ENCODE measurements at regions not wholly inside any gene's neighbourhood (a gene's known extent, or its start where the extent isn't known, plus 50 kb on each side); places are given as distances from the start of the nearest gene placed in this dataset.

DNA sequence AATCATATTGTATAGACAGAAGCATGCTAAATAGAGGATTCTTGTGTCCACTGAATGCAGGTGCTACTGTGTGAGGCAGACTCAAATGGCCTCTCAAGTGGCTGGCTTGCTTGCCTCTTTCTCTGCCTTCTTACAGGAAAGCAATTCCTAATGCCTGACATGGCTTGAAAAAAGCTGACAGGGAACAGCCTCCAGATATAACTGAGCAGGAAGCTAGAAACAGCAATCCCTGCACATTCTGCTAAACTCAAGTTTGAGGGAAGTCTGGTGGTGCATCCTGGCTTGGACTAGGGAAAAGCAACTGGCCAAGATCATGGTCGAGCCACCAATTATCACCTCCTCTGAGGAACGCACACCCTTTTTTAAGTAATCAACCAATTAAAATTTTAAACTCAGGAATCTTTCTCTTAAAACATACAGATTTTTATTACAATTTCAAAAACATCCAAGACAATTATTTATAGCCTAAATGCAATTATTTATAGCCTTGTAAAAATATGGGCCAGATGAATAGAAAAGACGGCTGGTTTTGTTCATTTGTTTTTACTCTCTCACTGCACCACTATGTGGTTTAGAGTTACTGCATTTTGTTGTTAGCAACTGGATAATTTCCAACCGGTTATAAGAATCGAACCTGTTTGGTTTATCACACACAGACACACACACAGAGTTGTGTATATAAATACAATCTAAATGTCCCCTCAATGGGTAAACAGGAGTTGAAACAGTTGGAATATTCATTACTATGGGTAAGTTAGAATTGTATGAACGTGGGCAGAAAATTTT lies 290.9 kb upstream of the ANKRD55 start:
- no peak for DNase-seq (ENCODE audit: extremely low read depth, low read depth, low spot score)

DNA sequence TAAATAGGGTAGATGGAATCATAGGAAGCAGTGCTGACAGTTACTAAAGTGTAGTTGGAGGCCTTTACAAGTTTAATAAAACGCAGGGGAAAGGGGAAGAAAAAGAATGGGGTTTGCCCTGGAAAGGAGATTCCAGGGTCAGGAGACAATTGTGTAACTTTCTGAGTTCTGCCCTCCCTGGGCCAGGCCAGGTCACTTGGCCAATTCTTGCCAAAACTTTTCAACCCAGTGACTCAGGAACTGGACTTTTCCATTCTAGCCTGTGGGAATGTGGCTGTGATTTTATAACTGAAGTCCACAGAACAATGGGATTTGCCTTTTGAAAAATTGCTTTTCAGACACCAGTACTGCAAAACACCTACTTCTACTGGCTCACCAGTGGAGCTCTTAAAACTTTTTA lies 289.8 kb upstream of the ANKRD55 start:
- DNase-seq (ENCODE audit: extremely low read depth, low read depth, low spot score), result no peak

DNA sequence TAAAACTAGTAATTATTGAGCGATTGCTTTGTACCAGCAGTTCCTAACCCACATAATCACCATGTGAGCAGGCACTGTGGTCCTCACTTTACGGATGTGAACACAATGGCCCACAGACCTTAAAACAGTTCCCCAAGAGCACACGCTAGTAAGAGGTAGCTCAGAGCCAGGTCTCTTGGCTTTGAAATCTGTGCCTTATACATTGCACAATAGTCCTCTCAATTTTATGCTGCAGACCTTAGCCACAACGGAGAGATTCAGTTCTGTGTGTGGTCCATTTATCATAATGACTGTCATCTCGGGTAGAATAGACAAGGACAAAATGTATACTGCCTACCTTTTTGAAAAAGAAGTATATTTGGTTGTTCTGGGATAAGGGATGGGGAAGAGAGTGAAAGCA lies 289.0 kb upstream of the ANKRD55 start:
- DNase-seq (ENCODE audit: extremely low read depth, low read depth, low spot score), result no peak

DNA sequence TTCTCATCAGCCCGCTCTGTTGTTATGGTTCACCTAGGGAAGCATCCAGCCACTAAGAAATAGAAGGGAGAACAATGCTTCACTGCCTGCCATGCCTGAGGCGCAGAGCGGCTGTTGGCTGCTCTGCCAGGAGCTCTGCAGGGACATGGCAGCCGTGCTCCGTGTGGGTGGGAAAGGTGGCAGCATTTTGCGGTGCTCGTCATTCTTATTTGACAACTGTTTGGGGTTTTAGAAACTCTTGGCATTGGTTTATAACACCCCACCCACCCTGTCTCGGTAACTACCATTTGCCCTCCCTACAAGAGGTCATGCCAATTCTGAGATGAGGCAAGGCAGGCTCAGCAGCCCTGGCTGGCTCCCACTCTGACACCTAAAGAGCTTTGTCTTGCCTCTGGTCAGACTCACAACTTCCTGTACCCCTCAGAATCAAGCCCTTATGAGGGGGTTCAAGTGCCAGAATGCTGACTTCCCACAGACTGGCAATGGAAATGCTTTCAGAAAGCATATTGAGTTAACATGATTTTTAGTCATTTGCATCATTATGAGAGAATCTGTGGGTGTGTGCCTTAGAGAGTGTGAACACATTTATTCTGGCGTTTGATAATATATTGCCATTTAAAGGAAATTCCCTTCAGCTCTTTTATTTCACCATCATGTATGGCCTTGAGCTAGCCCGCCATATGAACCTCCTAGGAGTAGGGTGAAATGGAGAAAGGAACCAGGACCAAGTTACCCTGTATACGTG lies 288.0 kb upstream of the ANKRD55 start:
- no peak for DNase-seq (ENCODE audit: extremely low read depth, low read depth, low spot score)

DNA sequence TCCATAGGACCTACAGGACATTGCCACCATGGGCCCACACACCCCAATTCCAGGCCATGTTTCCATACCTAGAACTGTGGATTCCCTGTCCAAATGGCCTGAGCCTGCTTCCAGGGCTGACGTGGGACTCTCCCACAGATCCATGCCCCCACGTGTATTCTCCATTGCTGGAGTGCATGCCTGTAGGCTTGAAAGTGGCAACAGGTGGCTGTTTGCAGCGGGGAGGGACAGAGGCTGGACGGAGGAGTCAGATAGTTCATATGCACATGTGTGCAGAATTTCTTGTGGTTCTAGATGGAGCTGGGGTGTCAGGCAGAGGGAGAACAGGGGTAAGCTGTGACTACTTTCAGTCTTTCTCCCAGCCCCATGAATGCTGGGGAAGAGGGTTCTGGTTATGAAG lies 285.7 kb upstream of the ANKRD55 start:
- no peak for DNase-seq (ENCODE audit: extremely low read depth, low read depth, low spot score)

DNA sequence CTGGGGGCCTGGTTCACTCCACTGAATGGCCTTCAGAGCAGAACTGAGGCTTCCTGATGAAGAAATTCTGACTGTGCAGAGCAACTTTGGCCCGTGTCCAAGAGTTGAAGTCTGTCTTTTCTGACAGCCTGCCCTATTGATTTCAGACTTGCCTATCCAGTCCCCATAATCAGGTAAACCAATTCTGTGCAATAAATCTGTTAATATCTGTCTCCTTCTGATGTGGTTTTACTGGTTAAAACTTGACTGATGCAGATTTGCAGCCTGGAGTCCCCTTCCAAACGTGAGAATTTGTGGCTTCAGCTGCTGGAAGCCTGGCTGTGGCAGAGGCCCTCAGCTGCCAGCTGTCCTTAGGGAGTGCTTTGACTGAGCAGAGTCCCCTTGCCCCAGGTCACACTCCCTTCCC lies 283.9 kb upstream of the ANKRD55 start:
- DNase-seq (ENCODE audit: extremely low read depth, low read depth, low spot score), result no peak

DNA sequence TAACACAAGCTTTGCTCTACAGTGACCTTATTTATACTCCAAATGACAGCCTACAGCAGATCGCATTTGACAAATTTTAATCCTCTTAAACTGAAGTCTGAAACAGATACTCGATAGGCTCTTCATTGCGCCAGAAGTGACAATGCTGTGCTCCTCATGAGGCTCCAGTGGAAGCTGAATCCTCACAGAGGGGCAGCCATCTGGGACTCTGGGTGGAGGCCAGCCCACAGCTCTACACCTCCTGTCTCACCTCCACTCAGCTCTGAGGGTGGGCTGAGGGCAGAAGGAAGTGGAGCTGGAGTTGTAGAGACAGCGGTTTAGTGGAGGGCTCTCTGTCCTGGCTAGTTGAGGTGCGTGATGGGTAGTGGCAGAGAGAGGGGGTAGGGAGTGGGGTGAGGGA lies 283.3 kb upstream of the ANKRD55 start:
- DNase-seq (ENCODE audit: extremely low read depth, low read depth, low spot score), result no peak

DNA sequence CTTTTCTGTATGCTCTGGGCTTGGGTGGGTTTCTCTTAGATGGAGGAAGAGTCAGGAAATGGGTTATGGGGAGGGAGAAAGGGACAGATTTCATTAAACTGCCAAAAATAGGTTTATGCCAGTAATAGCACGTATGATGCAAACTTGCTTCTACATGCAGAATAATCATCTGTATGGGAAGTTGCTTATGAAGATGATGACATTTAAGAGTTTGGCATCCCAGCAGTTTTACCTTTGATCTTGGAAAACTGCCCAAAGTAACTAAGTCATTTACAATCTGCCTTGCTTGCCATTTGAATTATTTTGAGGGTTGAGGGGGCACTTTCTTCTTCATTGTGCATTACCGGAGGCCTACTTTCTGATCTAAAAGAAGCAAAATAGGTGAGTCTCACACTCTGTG lies 282.9 kb upstream of the ANKRD55 start:
- DNase-seq (ENCODE audit: extremely low read depth, low read depth, low spot score), result no peak

DNA sequence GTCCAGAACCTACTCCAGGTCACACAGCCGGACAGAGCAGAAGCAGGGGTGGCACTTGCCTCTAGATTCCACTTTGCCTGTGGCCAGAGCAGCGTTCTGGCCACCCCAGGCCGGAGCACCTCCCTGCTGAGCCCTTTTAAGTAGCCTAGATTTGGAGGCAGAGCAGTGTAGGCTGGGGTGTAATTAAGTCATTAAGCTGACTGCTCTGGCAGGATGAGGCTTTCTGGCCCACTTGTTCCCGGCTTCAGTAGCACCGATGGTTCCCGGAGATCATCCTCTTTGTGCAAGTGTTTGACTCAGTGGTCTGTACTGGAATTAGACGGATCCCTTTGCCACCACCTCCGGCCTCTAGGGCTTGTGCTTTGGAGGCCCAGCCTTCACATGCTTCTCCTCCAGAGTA lies 281.9 kb upstream of the ANKRD55 start:
- no peak for DNase-seq (ENCODE audit: extremely low read depth, low read depth, low spot score)

DNA sequence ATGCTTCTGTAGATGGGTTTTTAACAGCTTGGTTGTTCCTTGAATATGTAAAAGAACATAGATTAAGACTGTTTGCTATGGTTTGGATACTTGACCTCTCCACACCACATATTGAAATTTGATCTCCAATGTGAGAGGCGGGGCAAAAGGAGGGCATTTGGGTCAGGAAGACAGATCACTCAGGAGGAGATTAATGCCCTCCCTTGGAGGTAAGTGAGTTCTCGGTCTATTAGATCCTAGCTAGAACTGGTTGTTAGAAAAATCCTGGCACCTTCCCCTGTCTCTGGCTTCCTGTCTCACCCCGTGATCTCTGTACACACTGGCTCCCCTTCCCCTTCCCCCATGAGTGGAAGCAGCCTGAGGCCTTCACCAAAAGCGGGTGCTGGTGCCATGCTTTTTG lies 281.1 kb upstream of the ANKRD55 start:
- no peak for DNase-seq (ENCODE audit: extremely low read depth, low read depth, low spot score)

DNA sequence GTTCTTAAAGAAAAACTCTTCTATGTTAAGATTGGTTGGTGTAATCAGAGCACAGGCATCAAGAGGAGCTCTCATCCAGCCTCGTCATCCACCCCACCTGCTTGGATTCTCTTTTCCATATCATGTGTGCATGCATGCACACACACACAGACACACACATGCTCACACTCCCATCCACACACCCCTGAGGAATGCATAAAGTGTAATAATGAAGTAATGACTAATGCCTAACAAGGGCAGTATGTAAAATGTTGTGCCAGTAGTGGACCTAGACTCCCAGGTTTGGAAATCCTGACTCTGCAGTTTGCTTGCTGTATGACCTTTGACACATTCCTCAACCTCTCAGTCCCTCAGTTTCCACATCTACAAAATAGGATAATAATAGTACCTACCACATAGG lies 280.0 kb upstream of the ANKRD55 start:
- no peak for DNase-seq (ENCODE audit: extremely low read depth, low read depth, low spot score)

DNA sequence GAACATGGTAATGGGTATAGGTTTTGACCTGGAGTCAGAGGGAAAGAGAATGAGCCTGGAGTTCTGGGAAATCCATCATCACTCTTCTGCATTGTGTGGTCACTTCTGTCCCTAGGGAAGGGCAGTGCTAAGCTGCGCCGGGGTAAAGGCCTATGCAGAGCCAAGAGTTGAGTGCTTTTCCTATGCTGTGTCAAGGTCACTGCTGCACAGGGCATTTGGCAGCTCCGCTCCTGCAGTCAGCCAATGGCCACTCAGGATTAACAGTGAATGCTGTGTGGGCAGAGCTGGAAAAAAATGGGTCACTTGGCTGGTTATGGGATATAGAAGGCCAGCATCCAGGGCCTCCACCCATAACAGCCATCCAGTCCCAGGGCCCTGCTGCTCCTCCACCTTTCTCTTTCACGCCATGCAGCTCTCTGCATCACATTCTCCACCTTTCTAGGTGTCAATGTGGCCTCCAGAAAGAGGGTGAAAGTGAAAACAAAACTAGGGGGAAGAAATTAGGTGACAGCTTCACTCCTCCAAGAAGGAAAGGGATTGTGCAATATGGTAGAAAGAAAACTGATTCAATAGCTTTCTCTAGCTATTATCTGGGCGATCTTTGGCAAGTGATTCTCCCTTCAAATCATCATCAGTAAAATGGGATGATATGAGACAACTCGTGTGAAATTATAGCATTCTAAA lies 279.3 kb upstream of the ANKRD55 start:
- DNase-seq (ENCODE audit: extremely low read depth, low read depth, low spot score), result no peak

DNA sequence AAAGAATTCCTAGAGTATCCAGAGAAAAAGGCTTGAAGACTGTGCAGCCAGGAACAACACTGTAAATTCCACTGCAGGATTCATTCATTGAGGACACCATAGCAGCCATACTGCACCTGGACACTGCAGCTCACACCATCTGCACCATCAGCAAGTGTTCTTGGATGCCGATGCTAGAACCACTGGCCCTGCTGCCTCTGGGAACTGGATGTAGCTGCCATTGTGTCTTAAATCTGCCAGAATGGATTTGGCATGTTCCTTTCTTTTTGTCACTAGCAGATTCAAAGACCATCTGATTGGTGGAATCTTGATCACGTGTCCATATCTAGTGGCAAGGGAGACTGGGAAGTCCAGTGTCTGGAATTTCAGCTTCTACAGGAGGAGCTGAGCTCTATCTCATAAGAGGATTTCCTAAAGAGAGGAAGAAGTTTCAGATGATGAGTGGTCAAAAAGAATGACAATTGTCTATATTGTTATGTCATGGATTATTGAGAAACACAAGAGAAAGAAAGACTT lies 278.3 kb upstream of the ANKRD55 start:
- DNase-seq (ENCODE audit: extremely low read depth, low read depth, low spot score), result no peak

DNA sequence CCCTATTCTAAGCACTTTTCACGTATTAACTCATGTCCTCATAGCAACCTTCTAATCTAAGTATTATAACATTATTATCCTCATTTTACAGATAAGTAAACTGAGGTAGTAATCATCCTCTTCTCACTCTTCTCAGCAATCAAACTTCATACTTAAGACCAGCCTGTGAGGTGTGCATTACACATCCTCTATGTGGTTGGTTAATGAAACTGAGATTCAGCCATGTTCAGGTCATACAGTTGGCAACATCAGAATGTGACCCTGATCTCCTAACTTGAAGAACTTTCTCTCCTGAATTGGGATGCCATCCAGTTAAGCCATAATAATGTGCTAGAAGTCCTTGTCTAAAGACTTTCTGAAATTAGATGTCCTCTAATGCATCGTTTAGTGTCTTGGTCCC lies 275.1 kb upstream of the ANKRD55 start:
- DNase-seq (ENCODE audit: extremely low read depth, low read depth, low spot score), result no peak

DNA sequence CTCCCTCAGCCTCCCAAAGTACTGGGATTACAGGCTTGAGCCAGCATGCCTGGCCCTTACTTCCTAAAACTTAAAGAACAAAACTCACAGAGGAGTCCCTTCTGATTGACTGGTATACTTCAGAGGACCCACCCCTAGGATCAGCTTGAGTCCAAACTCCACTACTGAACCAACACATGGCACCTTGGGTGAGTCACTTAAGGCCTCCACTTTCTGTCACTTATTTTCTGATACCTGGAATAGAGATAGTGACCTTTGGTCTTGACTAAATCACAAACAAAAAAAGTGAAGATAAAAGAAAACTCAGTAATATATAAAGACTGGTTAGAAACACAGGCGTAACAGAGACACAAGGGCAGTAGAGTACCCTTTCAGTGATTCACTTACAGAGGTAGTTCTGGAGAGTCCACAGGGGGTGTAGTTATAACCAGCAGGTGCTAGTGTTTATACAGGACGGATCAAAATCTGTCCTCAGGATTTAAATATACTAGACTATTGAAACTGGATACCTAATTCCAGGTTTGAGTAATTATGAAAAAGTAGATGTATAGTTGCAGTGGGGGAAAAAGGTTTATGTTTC lies 274.3 kb upstream of the ANKRD55 start:
- no peak for DNase-seq (ENCODE audit: extremely low read depth, low read depth, low spot score)

DNA sequence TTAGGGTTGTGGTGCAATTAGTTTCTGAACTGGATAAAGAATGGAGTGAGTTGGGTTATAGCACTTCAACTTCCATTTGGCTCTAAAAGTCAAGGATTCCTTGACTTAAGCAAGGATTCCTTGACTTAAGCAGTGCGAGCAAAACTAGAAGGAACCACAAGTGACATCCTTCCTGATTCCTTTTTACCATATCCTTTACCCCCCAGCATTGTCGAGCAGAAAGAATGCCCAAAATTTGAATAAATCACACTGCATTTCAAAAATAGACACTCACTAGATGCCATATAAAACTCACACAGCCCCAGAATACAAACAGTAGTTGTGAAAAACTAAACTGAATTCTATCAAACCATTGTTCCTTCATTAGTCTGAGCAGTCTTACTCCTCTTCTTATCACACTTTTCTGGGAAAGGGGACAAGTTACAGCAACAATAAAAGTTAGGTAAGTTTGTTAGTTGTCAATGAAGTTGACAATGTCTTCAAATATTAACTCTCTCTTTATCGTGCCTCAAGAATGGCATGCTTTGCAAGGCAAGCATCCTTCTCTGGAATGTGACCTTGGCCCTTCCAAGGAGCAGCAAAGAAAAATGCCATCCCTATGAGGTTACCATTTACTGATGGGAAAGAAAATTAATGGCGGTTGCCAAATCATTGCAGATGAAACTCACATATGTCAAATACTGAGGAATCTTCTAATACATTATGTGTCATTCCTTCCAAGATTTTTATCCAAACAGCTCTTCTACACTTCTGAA lies 273.3 kb upstream of the ANKRD55 start:
- no peak for DNase-seq (ENCODE audit: extremely low read depth, low read depth, low spot score)

DNA sequence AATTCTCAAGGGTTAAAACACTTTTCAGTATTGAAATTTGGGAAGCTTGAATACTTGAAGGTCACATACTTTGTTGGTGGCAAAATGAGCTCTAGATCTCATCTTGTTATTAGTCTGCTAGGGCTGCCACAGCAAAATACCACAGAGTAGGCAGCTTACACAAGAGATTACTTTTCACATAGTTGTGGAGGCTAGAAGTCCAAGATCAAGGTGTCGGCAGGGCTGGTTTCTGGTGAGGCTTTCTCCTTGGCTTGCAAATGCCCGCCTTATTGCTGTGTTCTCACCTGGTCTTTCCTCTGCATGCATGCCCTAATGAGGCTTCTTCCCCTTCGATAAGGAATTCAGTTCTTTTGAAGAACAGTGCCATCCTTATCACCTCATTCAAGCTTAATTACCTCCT lies 270.8 kb upstream of the ANKRD55 start:
- DNase-seq (ENCODE audit: extremely low read depth, low read depth, low spot score), result no peak

DNA sequence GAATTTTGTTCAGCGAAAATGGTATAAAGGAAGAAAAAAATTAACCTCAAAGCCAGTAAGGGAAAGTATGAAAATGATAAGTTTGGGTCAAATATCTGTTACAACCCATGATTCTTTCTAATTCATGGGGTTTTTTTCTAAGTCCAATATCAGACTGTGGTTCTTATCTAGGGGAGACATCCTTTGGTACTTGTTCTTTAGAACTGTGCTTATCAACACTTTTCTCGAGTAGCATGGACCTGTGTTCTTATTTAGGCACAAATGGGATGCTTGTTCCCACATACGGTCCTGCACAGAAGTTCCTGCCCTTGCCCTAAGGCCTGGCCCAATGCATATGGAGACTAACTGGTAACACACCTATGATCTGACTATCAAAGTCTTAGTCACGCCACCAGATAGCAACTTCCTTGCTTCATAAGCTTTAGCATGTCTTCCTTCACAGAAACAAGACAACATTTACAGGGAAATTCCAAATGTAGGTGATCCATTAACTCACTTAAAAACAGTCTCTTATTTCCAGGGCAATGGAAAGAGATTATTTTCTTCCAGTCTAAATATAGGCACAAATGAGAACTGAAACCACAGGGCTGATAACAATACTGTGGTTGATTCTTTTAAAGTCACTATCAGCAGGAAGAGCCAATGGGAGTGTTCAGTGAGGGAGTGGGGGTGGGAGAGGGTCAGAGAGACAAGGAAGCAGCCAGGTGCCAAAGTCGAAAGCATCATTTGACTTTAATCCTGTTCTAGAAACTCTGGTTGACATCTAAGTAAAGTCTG lies 268.8 kb upstream of the ANKRD55 start:
- no peak for DNase-seq (ENCODE audit: extremely low read depth, low read depth, low spot score)

DNA sequence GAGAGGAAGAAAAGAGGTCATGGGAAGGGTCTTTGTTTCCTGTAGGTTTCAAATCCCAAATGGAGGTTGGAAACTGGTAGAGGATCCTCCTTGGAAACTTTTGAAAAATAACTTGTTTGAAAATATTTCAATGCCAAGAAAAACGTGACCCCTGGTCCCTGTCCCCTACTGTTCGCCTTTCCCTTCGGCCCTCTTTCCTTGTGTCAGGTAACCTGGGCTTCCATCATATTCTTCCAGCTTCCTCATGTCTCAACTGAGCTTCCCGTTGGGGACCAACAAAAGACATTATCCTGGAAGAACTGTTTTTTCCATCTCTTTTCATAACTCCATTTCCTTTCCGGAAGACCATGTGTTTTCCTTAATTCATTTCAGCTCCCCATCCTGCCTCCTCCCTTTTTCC lies 266.8 kb upstream of the ANKRD55 start:
- DNase-seq (ENCODE audit: extremely low read depth, low read depth, low spot score), result no peak

DNA sequence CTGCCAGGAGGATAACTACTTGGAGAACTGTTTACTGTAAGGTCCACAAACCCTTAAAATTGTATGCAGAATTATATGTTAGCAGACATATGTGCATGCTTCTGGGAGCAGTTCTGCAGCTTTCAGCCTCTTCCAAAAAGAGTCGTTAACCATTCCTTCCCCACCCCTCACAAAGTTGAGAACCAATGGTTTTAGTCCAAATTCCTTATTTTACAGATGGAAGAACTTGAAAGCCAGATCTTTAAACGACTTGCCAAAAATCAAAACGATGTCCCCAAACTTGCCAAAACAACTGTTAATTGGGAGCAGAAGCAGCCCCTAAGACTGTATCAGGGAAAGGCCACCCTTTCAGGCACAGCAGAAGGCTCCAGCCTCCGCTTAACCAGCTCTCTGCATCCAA lies 266.4 kb upstream of the ANKRD55 start:
- no peak for DNase-seq (ENCODE audit: extremely low read depth, low read depth, low spot score)
